ENCODE measurements at regions not wholly inside any gene's neighbourhood (a gene's known extent, or its start where the extent isn't known, plus 50 kb on each side); places are given as distances from the start of the nearest gene placed in this dataset.

GRCh38 chr15:31480356-31481025, 153.9 kb downstream of the KLF13 start:
- no peak for TF ChIP-seq POLR2A (IDR thresholded peaks at IDR 0.05)
- TF ChIP-seq CTCF (IDR thresholded peaks at IDR 0.05): no peak

Data from right lobe of liver (tissue), 4 donors.